ENCODE measurements at regions not wholly inside any gene's neighbourhood (a gene's known extent, or its start where the extent isn't known, plus 50 kb on each side); places are given as distances from the start of the nearest gene placed in this dataset.

DNA sequence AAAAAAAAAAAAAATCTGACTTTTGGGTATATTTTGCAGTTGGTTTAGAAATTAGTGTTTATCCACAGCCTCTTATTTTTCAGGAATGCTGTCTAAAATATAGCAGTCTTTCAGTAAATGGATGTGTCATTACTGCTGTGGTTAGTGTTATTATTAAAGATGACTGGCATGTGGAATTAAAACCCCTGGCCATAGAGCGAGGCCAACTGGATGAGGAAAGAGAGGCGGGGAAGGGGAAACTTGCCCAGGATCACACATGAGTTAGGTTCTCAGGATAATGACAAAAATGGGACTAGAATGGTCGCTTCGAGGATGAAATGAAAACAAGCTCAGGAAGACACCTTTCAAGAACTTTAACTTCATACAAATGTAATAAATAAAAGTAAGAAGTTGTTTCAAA is 57.4 kb upstream of the APCDD1 start:
- intact Hi-C loops (cut with micrococcal nuclease) = no loop called here
- TF ChIP-seq, protein P1, sequence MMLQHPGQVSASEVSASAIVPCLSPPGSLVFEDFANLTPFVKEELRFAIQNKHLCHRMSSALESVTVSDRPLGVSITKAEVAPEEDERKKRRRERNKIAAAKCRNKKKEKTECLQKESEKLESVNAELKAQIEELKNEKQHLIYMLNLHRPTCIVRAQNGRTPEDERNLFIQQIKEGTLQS (IDR thresholded peaks at IDR 0.05) = no peak
- TF ChIP-seq FOSL1 (IDR thresholded peaks at IDR 0.05; ENCODE audit: low read depth) = no peak
- TF ChIP-seq POLR2A (IDR thresholded peaks at IDR 0.05; ENCODE audit: borderline replicate concordance, extremely low read depth, insufficient read depth, insufficient read length) = no peak
- TF ChIP-seq ZFX (IDR thresholded peaks at IDR 0.05) = no peak
- TF ChIP-seq SIN3A (IDR thresholded peaks at IDR 0.05; ENCODE audit: low read depth) = no peak
- TF ChIP-seq YY1 (IDR thresholded peaks at IDR 0.05; ENCODE audit: extremely low read depth, insufficient replicate concordance, low read depth, low read length) = no peak
- TF ChIP-seq CEBPB (IDR thresholded peaks at IDR 0.05; ENCODE audit: low read depth) = no peak
- no peak for TF ChIP-seq TCF7L2 (IDR thresholded peaks at IDR 0.05; ENCODE audit: borderline replicate concordance, extremely low read depth, insufficient read depth, insufficient read length)
- no peak for TF ChIP-seq SRF (IDR thresholded peaks at IDR 0.05; ENCODE audit: low read depth)
- TF ChIP-seq, protein P2, sequence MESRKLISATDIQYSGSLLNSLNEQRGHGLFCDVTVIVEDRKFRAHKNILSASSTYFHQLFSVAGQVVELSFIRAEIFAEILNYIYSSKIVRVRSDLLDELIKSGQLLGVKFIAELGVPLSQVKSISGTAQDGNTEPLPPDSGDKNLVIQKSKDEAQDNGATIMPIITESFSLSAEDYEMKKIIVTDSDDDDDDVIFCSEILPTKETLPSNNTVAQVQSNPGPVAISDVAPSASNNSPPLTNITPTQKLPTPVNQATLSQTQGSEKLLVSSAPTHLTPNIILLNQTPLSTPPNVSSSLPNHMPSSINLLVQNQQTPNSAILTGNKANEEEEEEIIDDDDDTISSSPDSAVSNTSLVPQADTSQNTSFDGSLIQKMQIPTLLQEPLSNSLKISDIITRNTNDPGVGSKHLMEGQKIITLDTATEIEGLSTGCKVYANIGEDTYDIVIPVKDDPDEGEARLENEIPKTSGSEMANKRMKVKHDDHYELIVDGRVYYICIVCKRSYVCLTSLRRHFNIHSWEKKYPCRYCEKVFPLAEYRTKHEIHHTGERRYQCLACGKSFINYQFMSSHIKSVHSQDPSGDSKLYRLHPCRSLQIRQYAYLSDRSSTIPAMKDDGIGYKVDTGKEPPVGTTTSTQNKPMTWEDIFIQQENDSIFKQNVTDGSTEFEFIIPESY (IDR thresholded peaks at IDR 0.05; ENCODE audit: extremely low read depth, insufficient replicate concordance, low read length) = no peak
- TF ChIP-seq CBX3 (IDR thresholded peaks at IDR 0.05; ENCODE audit: low read depth) = no peak
- TF ChIP-seq, protein P3, sequence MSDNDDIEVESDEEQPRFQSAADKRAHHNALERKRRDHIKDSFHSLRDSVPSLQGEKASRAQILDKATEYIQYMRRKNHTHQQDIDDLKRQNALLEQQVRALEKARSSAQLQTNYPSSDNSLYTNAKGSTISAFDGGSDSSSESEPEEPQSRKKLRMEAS (IDR thresholded peaks at IDR 0.05) = no peak
- no peak for TF ChIP-seq SP1 (IDR thresholded peaks at IDR 0.05; ENCODE audit: low read depth)
- CTCF ChIA-PET = no interaction called here

More for the DNA sequence above, 57.4 kb upstream of the APCDD1 start:
- Histone ChIP-seq H3K79me2 (ENCODE audit: insufficient read depth, low read length) (no peaks in the 10 kb centered on the region), H3K9ac (ENCODE audit: low read length) (no peak overlapping the region), H4K20me1 (ENCODE audit: insufficient read depth) (no peaks in the 10 kb centered on the region), H3K4me1 (ENCODE audit: control insufficient read depth in 1 of 2, insufficient read depth in 2 of 2, low read length in 2 of 2) (no peaks in the 10 kb centered on the region), H3K4me2 (ENCODE audit: low read length) (no peak overlapping the region), H3K4me3 (replicated peaks in 1 of 2; ENCODE audit: low read depth in 1 of 2, low read length in 2 of 2) (no peak overlapping the region), H3K27ac (ENCODE audit: low read depth, low read length) (no peak overlapping the region), H3K27me3 (ENCODE audit: insufficient read depth, low read length) (peaks cover 19% of the 10 kb centered on the region), H3K9me3 (ENCODE audit: control insufficient read depth in 1 of 2, insufficient read depth in 1 of 2, low read depth in 1 of 2, low read length in 2 of 2) (no peaks in the 10 kb centered on the region), H3K9me2 (ENCODE audit: insufficient read depth) (no peaks in the 10 kb centered on the region), H3K36me3 (ENCODE audit: control insufficient read depth in 1 of 2, insufficient read depth in 2 of 2, low read length in 2 of 2) (no peaks in the 10 kb centered on the region), H2AFZ (ENCODE audit: low read depth, low read length, poor library complexity, severe bottlenecking) (no peak overlapping the region)
- no TSS peak for BruUV-seq (replicated peaks)
- ChIA-PET POLR2A (no interaction called here), RAD21 (ENCODE audit: low non-redundant PET in 1 of 2, low total read pairs in 2 of 2, uncharacterized antibody in 2 of 2, unreplicated experiment in 2 of 2) (no interaction called here)
- no peak for DNase-seq (ENCODE audit: low read depth, low spot score)
- no peak for ATAC-seq

All from HCT116 (cell line).